ENCODE measurements at regions not wholly inside any gene's neighbourhood (a gene's known extent, or its start where the extent isn't known, plus 50 kb on each side); places are given as distances from the start of the nearest gene placed in this dataset.

DNA sequence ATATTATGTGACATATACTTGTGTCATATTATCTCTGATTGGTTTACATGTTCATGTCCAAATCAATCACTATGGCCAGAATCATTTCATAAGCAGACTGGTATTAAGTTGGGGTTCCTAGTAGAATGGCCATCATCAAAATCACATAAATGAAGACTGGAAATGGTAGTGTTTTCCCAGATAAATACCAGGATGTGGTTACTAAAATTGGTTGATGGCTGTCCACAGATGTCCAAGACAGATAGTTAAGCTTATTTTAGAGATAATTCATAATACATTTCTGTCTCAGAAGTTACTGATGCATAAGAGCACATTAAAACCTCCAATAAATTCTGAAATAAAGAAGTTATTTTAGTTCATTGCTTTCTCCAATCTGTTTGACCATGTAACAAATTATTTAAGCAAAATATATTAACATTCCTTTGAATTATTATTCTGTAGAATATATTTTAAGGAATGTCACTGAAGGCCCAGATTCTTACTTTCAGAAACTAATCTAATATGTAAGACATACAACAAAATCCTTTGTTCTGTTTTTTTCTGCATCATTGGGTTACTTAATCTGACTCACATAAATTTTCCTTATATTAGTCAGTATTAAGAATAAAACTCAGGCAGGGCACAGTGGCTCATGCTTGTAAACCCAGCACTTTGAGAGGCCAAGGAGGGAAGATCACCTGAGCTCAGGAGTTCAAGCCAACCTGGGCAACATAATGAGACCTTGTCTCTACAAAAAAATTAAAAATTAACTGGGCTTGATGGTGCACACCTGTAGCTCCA, 483.9 kb downstream of the PTPRC start:
- no TSS peak for BruUV-seq (replicated peaks)
- FAIRE-seq: no peak
- no peak overlapping the region for H3K27ac ChIP-seq (ENCODE audit: extremely low read length, insufficient read depth, low read length)

More for the DNA sequence above, 483.9 kb downstream of the PTPRC start:
- ChIA-PET CTCF (ENCODE audit: low intra/inter-chr PET ratio, low total read pairs) (no interaction called here), POLR2A (no interaction called here)
- in situ Hi-C loops (cut with HindIII; ENCODE audit: extremely low pct_ligation_motif_present, low pct_unique_long_range_greater_than_20kb): loop anchor here (25.0 kb wide), 1 partner anchor 360 kb away; no protein-coding TSS in a partner anchor
- Histone ChIP-seq H3K4me2 (ENCODE audit: low read depth, low read length) (no peak overlapping the region), H3K9me3 (ENCODE audit: low read length) (no peaks in the 10 kb centered on the region), H3K27me3 (ENCODE audit: control insufficient read depth in 1 of 2, insufficient read depth in 2 of 2, low read length in 2 of 2) (no peaks in the 10 kb centered on the region), H2AFZ (ENCODE audit: low read length) (no peak overlapping the region), H3K36me3 (replicated peaks in 1 of 2; ENCODE audit: control insufficient read depth in 1 of 2, insufficient read depth in 2 of 2, low read length in 2 of 2) (no peaks in the 10 kb centered on the region), H4K20me1 (ENCODE audit: insufficient read depth, low read length) (no peaks in the 10 kb centered on the region), H3K9ac (ENCODE audit: insufficient read depth, low read depth, low read length) (no peak overlapping the region), H3K4me1 (ENCODE audit: insufficient read depth, low read length) (no peaks in the 10 kb centered on the region), H3K79me2 (ENCODE audit: insufficient read depth, low read length) (no peaks in the 10 kb centered on the region), H3K4me3 (replicated peaks in 1 of 3; ENCODE audit: insufficient read depth in 1 of 3, low read depth in 2 of 3, low read length in 3 of 3) (no peak overlapping the region)
- TF ChIP-seq, protein P1, sequence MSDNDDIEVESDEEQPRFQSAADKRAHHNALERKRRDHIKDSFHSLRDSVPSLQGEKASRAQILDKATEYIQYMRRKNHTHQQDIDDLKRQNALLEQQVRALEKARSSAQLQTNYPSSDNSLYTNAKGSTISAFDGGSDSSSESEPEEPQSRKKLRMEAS (IDR thresholded peaks at IDR 0.05): no peak
- no peak for TF ChIP-seq SIN3A (IDR thresholded peaks at IDR 0.05; ENCODE audit: borderline replicate concordance, low read depth, low read length)
- TF ChIP-seq GTF2F1 (IDR thresholded peaks at IDR 0.05; ENCODE audit: low read length): no peak
- TF ChIP-seq, protein P2, sequence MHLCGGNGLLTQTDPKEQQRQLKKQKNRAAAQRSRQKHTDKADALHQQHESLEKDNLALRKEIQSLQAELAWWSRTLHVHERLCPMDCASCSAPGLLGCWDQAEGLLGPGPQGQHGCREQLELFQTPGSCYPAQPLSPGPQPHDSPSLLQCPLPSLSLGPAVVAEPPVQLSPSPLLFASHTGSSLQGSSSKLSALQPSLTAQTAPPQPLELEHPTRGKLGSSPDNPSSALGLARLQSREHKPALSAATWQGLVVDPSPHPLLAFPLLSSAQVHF (CRISPR knock-in tag; IDR thresholded peaks at IDR 0.05): no peak
- TF ChIP-seq ZNF430 (CRISPR knock-in tag; IDR thresholded peaks at IDR 0.05): no peak
- TF ChIP-seq, protein P3, sequence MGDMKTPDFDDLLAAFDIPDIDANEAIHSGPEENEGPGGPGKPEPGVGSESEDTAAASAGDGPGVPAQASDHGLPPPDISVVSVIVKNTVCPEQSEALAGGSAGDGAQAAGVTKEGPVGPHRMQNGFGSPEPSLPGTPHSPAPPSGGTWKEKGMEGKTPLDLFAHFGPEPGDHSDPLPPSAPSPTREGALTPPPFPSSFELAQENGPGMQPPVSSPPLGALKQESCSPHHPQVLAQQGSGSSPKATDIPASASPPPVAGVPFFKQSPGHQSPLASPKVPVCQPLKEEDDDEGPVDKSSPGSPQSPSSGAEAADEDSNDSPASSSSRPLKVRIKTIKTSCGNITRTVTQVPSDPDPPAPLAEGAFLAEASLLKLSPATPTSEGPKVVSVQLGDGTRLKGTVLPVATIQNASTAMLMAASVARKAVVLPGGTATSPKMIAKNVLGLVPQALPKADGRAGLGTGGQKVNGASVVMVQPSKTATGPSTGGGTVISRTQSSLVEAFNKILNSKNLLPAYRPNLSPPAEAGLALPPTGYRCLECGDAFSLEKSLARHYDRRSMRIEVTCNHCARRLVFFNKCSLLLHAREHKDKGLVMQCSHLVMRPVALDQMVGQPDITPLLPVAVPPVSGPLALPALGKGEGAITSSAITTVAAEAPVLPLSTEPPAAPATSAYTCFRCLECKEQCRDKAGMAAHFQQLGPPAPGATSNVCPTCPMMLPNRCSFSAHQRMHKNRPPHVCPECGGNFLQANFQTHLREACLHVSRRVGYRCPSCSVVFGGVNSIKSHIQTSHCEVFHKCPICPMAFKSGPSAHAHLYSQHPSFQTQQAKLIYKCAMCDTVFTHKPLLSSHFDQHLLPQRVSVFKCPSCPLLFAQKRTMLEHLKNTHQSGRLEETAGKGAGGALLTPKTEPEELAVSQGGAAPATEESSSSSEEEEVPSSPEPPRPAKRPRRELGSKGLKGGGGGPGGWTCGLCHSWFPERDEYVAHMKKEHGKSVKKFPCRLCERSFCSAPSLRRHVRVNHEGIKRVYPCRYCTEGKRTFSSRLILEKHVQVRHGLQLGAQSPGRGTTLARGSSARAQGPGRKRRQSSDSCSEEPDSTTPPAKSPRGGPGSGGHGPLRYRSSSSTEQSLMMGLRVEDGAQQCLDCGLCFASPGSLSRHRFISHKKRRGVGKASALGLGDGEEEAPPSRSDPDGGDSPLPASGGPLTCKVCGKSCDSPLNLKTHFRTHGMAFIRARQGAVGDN (CRISPR knock-in tag; IDR thresholded peaks at IDR 0.05): no peak
- TF ChIP-seq MAZ (IDR thresholded peaks at IDR 0.05; ENCODE audit: borderline replicate concordance, low read depth, low read length): no peak
- no peak for TF ChIP-seq MAZ (CRISPR knock-in tag; IDR thresholded peaks at IDR 0.05; ENCODE audit: low read depth)
- TF ChIP-seq, protein P4, sequence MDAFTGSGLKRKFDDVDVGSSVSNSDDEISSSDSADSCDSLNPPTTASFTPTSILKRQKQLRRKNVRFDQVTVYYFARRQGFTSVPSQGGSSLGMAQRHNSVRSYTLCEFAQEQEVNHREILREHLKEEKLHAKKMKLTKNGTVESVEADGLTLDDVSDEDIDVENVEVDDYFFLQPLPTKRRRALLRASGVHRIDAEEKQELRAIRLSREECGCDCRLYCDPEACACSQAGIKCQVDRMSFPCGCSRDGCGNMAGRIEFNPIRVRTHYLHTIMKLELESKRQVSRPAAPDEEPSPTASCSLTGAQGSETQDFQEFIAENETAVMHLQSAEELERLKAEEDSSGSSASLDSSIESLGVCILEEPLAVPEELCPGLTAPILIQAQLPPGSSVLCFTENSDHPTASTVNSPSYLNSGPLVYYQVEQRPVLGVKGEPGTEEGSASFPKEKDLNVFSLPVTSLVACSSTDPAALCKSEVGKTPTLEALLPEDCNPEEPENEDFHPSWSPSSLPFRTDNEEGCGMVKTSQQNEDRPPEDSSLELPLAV (CRISPR knock-in tag; conservative IDR thresholded peaks at IDR 0.05; ENCODE audit: low read depth): no peak
- no peak for TF ChIP-seq RFX1 (IDR thresholded peaks at IDR 0.05)
- TF ChIP-seq, protein P5, sequence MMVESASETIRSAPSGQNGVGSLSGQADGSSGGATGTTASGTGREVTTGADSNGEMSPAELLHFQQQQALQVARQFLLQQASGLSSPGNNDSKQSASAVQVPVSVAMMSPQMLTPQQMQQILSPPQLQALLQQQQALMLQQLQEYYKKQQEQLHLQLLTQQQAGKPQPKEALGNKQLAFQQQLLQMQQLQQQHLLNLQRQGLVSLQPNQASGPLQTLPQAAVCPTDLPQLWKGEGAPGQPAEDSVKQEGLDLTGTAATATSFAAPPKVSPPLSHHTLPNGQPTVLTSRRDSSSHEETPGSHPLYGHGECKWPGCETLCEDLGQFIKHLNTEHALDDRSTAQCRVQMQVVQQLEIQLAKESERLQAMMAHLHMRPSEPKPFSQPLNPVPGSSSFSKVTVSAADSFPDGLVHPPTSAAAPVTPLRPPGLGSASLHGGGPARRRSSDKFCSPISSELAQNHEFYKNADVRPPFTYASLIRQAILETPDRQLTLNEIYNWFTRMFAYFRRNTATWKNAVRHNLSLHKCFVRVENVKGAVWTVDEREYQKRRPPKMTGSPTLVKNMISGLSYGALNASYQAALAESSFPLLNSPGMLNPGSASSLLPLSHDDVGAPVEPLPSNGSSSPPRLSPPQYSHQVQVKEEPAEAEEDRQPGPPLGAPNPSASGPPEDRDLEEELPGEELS (CRISPR knock-in tag; IDR thresholded peaks at IDR 0.05): no peak
- no peak for DNase-seq (ENCODE audit: low spot score)
- no peak for ATAC-seq
- intact Hi-C loops (cut with micrococcal nuclease; ENCODE audit: unreplicated experiment): no loop called here
